ENCODE measurements at regions not wholly inside any gene's neighbourhood (a gene's known extent, or its start where the extent isn't known, plus 50 kb on each side); places are given as distances from the start of the nearest gene placed in this dataset.
"Not testable (repeated sequence)": the region's sequence is repeated elsewhere in the genome, so short reads cannot be mapped to it uniquely, and the experiment has no call there.

DNA sequence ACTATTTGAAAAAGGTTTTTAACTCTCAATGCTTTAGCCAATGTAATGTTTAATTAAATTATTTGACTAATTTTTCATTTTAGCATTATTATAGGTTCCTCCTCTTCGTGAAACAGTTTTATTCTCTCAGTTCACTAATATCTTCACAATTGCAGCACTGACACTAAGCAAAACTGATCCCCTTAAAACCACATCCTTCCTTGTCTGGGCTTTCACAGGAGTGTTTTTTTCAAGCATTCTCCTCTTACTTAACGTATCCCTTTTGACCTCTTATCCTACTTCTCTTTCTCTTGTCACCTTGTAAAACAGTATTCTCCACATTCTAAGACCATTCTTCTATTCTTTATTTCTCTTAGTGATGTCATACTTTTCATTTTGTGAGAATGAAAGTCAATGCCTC is 112.8 kb downstream of the DSC3 start:
- no peak for DNase-seq (ENCODE audit: low read depth)

DNA sequence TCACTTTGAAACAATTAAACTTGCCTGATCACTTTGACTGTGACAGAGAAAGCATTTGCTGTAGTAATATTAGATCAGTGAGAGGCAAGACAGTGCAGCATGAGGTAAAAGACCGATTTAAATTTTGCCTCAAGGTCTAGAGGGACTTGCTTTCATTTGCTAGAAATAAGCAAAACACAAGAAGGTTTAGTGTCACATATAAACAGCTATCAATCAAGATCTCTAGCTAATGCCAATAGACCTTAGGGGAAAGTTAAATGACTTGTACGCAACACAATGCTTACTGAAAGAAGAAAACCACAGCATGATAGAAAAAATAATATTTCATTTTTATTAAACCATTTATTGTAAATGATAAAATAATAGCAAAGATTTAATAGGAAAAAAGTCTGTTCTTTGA is 113.5 kb downstream of the DSC3 start:
- DNase-seq (ENCODE audit: low read depth): no peak

- no peak for DNase-seq (ENCODE audit: low read depth)
Measured at GRCh38 chr18:30927517-30928075, 114.9 kb downstream of the DSC3 start.

- no peak for DNase-seq (ENCODE audit: low read depth)
Measured at GRCh38 chr18:30927042-30927441, 115.5 kb downstream of the DSC3 start.

GRCh38 chr18:30925795-30926194 is 116.7 kb downstream of the DSC3 start:
- DNase-seq (ENCODE audit: low read depth): no peak

GRCh38 chr18:30920757-30921156 is 121.8 kb downstream of the DSC3 start:
- DNase-seq (ENCODE audit: low read depth): no peak

DNA sequence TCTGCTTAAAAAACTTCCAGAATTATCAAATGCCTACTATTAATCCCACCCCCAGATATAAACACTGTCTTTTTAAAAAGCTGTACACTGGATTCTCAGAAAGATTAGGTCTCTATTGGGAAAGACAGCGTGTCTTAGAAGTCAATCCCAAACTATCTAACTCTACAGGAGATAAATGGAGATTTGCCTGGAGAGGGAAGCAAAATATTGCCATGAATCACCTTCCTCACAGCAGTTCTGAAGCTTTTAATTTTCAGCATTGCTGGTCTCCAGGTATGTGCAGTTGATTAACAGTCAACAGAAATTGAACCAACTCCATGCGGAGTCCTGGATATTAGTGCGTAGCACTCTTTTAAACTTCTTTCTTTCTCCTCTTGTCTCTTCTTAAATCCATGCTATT is 122.2 kb downstream of the DSC3 start:
- DNase-seq (ENCODE audit: low read depth): no peak

GRCh38 chr18:30917651-30918050 is 124.9 kb downstream of the DSC3 start:
- DNase-seq (ENCODE audit: low read depth): no peak

GRCh38 chr18:30915336-30915988 is 127.1 kb downstream of the DSC3 start:
- DNase-seq (ENCODE audit: low read depth): no peak

- DNase-seq (ENCODE audit: low read depth): no peak
Measured at GRCh38 chr18:30908381-30908780, 134.2 kb downstream of the DSC3 start.

GRCh38 chr18:30903566-30903965 is 139.0 kb downstream of the DSC3 start:
- DNase-seq (ENCODE audit: low read depth): no peak

DNA sequence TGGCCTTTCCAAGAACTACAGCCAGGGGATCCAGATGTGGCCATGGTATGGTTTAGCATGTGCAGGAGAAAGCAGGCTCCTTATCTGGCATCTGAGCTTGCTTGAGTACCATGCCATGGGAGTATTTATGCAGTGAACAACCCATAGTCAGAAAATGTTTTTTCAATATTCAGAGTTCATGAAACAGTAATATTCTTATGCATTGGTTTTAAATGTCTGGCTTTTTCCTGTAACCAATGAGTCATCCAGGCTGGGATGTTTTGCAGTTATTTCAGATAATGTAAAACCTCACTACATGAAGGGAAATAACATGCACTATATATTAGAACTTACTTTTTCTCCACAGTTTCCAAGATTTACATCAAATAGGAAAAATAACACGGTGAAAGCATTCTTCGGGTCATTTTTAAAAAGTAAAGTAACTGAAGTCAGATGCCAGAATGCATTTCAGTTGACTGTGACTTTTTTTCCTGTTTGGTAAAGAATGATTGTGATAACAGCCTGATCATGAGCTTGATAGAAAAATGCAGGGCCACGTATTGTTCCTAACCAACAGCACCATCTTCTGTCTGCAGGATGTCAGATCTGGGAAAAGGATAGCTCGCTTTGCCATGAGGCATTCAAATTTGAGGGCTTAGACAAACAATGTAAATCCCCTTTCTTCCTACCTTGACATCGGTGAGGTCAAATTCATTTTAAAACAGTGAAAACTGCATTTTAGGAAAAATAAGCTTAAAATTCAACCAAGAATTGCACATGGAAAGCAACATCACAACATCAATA is 152.8 kb downstream of the DSC3 start:
- no peak for DNase-seq (ENCODE audit: low read depth)

- no peak for DNase-seq (ENCODE audit: low read depth)
Measured at GRCh38 chr18:30888344-30888743, 154.2 kb downstream of the DSC3 start.

GRCh38 chr18:30886998-30887397 is 155.5 kb downstream of the DSC3 start:
- no peak for DNase-seq (ENCODE audit: low read depth)

DNA sequence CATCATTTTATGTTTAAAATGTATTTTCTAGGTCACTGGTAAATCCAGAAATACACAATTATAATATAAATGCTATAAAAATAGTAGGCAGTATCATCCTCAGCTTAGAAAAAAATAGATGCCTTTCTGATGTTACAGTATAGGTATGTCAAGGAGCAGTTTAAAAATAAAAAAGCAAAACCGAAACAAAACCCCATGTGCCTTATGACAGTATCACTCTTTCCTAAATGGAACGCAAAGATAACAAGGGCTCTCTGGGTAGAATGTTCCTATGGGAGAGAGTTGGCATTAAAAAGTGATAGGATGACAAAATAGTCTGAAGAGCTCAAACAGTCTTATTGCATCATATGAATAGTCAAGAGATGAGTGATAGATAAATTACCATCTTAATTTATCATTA is 172.1 kb downstream of the DSC3 start:
- DNase-seq (ENCODE audit: low read depth): no peak

DNA sequence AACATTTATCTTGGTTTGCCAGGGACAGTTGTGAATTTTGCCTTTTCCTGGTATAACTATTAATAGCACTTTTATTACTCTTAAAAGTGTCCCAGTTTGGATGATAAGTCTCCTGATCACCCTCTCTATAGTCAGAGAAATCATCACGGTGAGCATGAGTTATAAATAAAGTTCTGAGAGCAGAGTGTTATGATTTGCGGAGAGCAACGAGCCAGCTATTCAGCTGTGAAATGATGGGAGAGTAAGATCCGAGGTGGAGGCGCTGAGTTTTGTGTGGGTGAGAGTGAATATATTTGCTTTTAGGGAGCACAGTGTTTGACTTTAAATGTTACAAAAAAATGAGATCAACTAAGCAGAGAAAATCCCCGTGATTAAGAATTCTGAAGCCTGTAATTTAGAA is 179.6 kb downstream of the DSC3 start:
- no peak for DNase-seq (ENCODE audit: low read depth)

DNA sequence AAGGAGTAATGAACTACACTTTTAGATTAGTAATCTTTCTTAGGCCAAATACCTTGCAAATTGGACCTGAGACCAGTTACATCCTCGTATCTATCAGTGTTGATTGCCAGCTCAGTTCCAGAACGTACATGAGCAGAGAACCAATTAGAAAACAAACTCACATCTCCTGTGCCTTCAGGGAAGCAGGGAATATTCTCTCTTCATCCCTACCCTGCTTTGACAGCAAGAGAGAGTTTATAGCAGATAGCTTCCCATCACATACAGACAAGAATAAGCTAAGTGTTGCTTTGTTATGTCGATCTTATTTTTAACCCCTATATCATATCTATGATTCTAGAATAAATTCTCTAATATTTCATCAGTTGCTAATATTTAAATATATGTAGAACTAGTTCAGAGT is 181.8 kb downstream of the DSC3 start:
- DNase-seq (ENCODE audit: low read depth): no peak

GRCh38 chr18:30859036-30859435 is 183.5 kb downstream of the DSC3 start:
- DNase-seq (ENCODE audit: low read depth): no peak

- DNase-seq (ENCODE audit: low read depth): no peak
Measured at GRCh38 chr18:30858560-30858959, 184.0 kb downstream of the DSC3 start.

GRCh38 chr18:30855762-30856161 is 186.8 kb downstream of the DSC3 start:
- DNase-seq (ENCODE audit: low read depth): no peak

DNA sequence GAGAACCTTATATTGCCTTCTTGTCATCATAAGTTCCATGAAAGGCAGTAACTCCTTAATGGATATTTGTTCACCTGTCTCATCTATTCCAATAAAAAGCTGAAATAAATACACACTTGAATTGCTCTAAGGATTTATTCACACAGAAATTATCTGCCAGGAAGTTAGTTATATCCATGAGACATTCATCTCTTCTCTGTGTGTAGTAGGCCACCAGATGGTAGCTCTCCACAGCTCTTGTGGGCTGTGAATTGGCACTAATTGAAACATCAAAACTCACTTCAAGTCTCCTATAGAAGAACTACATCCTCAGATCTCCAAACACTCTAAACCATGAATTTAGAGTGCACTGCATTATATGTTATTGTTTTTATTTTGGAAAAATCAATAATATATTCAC is 189.6 kb downstream of the DSC3 start:
- DNase-seq (ENCODE audit: low read depth): no peak

- DNase-seq (ENCODE audit: low read depth): no peak
Measured at GRCh38 chr18:30852541-30852940, 190.0 kb downstream of the DSC3 start.

DNA sequence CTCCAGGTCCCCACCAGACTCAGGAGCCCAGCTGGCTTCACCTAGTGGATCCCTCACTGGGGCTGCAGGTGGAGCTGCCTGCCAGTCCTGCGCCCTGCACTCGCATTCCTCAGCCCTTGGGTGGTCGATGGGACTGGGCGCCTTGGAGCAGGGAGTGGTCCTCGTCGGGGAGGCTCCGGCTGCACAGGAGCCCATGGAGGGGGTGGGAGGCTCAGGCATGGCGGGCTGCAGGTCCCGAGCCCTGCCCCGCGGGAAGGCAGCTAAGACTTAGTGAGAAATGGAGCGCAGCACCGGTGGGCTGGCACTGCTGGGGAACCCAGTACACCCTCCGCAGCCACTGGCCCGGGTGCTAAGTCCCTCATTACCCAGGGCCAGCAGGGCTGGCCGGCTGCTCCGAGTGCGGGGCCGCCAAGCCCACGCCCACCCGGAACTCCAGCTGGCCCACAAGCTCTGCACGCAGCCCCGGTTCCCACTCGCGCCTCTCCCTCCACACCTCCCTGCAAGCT is 203.4 kb downstream of the DSC3 start:
- DNase-seq (ENCODE audit: low read depth): not testable (repeated sequence)

All from GM04503 (cell line).